AG09309 (cell line): ENCODE measurements at regions not wholly inside any gene's neighbourhood (a gene's known extent, or its start where the extent isn't known, plus 50 kb on each side); places are given as distances from the start of the nearest gene placed in this dataset.

Experiments
- DNase-seq: peaks from one replicate; pipeline ENCODE4 v3.0.0-alpha.2; 2010; ENCODE audit warnings: low read depth
- H3K4me3 ChIP-seq: 2 replicates; pipeline ENCODE4 v1.5.1; 2011; ENCODE audit warnings: mild to moderate bottlenecking, low read depth, low read length, moderate library complexity; ENCODE audit not compliant: control insufficient read depth
- CTCF ChIP-seq: IDR thresholded peaks from 2 replicates; pipeline ENCODE4 v1.5.1; 2011; ENCODE audit warnings: mild to moderate bottlenecking, low read depth, low read length, inconsistent platforms; ENCODE audit not compliant: insufficient read depth, control insufficient read depth; ENCODE audit errors: missing control alignments

- DNase-seq: peak; percentile 82
- TF ChIP-seq CTCF: no peak
- H3K4me3 ChIP-seq: no peak overlapping the region
Observed at GRCh38 chr6:81451787-81452186, 300.7 kb downstream of the TENT5A start.

DNA sequence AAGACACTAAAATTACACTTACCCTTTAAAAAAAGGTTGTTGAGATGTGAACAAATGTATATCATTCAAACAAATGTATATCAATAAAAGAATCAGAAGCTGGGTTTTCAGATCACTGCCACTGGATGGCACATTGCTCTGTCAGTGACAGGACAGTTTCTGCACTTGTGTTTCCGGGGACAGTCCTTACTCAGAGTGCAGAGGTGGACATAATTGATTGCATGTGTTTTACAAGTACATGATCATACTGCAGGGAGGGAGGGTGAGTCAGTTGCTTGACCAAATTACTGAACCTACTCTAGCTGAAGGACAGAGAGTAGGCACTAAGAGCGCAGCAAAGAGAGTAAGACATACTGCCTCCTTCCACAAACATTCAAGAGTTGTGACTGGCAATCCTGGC lies 302.3 kb downstream of the TENT5A start:
- DNase-seq: peak; percentile 75
- TF ChIP-seq CTCF: peak; percentile 7
- H3K4me3 ChIP-seq: no peak overlapping the region

- no peak for DNase-seq
Observed at GRCh38 chr6:81446509-81446908, 306.0 kb downstream of the TENT5A start.

GRCh38 chr6:81439417-81439816 lies 313.1 kb downstream of the TENT5A start:
- no peak overlapping the region for H3K4me3 ChIP-seq
- no peak for DNase-seq
- TF ChIP-seq CTCF: no peak

More at GRCh38 chr6:81446509-81446908, 306.0 kb downstream of the TENT5A start:
- H3K4me3 ChIP-seq: no peak overlapping the region
- no peak for TF ChIP-seq CTCF

GRCh38 chr6:81436990-81437389 lies 315.5 kb downstream of the TENT5A start:
- no peak for DNase-seq
- no peak for TF ChIP-seq CTCF
- H3K4me3 ChIP-seq: no peak overlapping the region

DNA sequence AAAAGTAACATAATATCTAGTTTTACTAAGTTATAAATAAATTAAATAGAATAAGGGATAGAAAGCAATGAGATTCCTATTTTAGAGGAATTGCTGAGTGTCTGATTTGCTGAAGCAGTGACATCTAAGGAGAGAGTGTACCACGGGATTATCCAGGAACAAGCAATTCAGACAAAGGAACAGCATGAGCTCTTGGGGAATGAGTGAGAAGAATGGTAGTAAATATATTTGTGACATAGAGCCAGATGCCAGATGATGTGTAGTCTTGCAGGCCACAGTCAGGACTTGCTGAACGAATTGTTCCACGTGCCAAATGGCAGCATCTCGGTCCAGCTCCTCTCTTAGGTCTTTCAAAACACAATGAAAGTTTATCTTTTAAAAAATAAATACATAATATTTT lies 339.2 kb downstream of the TENT5A start:
- no peak for TF ChIP-seq CTCF
- no peak overlapping the region for H3K4me3 ChIP-seq
- no peak for DNase-seq
